NCI-H2081 (cell line): ENCODE measurements at regions not wholly inside any gene's neighbourhood (a gene's known extent, or its start where the extent isn't known, plus 50 kb on each side); places are given as distances from the start of the nearest gene placed in this dataset.
A peak's percentile ranks its signal among the peaks of the same experiment; 100 is the strongest.

Experiments used
- DNase-seq, 2 experiments: peaks; one replicate each; lab custom pipeline; 2025; lab: John Stamatoyannopoulos, UW

GRCh38 chr3:124602980-124603627, 127.1 kb upstream of the UMPS start:
- DNase-seq: peak in 1 of 2 experiments; percentile 32

- no peak for DNase-seq
Observed at GRCh38 chr3:124605781-124606579, 124.3 kb upstream of the UMPS start.

- DNase-seq: no peak
Observed at GRCh38 chr3:124607163-124607562, 123.1 kb upstream of the UMPS start.

- no peak for DNase-seq
Observed at GRCh38 chr3:124609402-124609801, 120.8 kb upstream of the UMPS start.

- DNase-seq: no peak
Observed at GRCh38 chr3:124610130-124610529, 120.1 kb upstream of the UMPS start.

- no peak for DNase-seq
Observed at GRCh38 chr3:124611520-124611919, 118.7 kb upstream of the UMPS start.

GRCh38 chr3:124615896-124616543, 114.2 kb upstream of the UMPS start:
- no peak for DNase-seq

- no peak for DNase-seq
Observed at GRCh38 chr3:124617177-124617576, 113.1 kb upstream of the UMPS start.

GRCh38 chr3:124619887-124620599, 110.2 kb upstream of the UMPS start:
- DNase-seq: no peak

- no peak for DNase-seq
Observed at GRCh38 chr3:124620600-124621063, 109.6 kb upstream of the UMPS start.

GRCh38 chr3:124621498-124621897, 108.8 kb upstream of the UMPS start:
- no peak for DNase-seq

- no peak for DNase-seq
Observed at GRCh38 chr3:124625074-124625473, 105.2 kb upstream of the UMPS start.

GRCh38 chr3:124627501-124627908, 102.7 kb upstream of the UMPS start:
- DNase-seq: no peak

- no peak for DNase-seq
Observed at GRCh38 chr3:124628863-124629262, 101.4 kb upstream of the UMPS start.

- DNase-seq: no peak
Observed at GRCh38 chr3:124629497-124629896, 100.8 kb upstream of the UMPS start.

GRCh38 chr3:124630960-124631359, 99.3 kb upstream of the UMPS start:
- DNase-seq: no peak

- no peak for DNase-seq
Observed at GRCh38 chr3:124631727-124632126, 98.5 kb upstream of the UMPS start.

- no peak for DNase-seq
Observed at GRCh38 chr3:124632566-124633140, 97.6 kb upstream of the UMPS start.

GRCh38 chr3:124633524-124633923, 96.7 kb upstream of the UMPS start:
- DNase-seq: no peak

GRCh38 chr3:124634210-124635168, 95.8 kb upstream of the UMPS start:
- DNase-seq: no peak

GRCh38 chr3:124635169-124635539, 95.1 kb upstream of the UMPS start:
- no peak for DNase-seq
